ENCODE measurements at regions not wholly inside any gene's neighbourhood (a gene's known extent, or its start where the extent isn't known, plus 50 kb on each side); places are given as distances from the start of the nearest gene placed in this dataset.

DNA sequence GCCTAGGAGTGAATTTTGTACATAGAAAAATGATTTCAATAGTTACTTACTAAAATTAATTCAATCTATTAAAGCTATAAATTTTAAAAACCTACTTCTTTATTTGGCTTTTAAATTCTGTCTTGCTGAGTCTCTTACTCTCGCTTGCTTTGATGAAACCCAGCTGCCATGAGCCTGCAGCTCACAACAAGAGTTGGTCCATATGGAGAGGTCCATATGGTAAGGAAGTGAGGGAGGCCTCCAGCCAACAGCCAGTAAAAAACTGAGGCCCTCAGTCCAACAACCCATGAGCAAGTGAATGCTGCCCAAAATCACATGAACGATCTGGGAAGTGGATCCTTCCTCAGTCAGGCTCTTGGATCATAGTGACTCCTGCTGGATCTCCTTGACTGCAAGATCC is 89.9 kb upstream of the CXADR start:
- Histone ChIP-seq H3K4me3 (ENCODE audit: low read depth in 1 of 2, low read length in 2 of 2) (no peak overlapping the region), H3K36me3 (ENCODE audit: control insufficient read depth in 1 of 2, insufficient read depth in 2 of 2, low read length in 2 of 2) (no peaks in the 10 kb centered on the region), H3K9me3 (ENCODE audit: control insufficient read depth in 1 of 2, low read length in 2 of 2) (no peaks in the 10 kb centered on the region), H3K27ac (ENCODE audit: low read length) (no peak overlapping the region), H3K27me3 (ENCODE audit: low read depth, low read length) (no peaks in the 10 kb centered on the region), H3K4me1 (ENCODE audit: control insufficient read depth in 1 of 2, insufficient read depth in 2 of 2, low read length in 2 of 2) (no peaks in the 10 kb centered on the region)

DNA sequence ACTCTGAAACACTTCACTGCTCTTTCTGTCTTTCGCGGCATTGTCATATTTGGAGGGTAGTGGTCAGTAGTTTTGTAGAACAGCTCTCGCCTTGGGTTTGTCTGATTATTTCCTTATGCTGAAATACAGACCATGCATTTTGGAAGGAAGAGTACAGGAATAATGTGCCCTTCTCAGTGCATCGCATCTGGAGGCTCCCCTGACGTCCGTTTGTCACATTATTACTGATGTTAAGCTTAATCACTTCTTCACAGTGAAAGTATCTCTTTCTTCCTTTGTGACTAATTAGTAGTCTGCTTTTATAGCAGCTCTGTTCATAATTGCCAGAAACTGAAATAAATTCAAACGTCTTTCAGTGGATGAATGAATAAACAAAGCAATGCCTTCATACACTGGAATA is 85.7 kb upstream of the CXADR start:
- Histone ChIP-seq H3K9me3 (ENCODE audit: control insufficient read depth in 1 of 2, low read length in 2 of 2) (no peaks in the 10 kb centered on the region), H3K27ac (ENCODE audit: low read length) (no peak overlapping the region), H3K4me3 (ENCODE audit: low read depth in 1 of 2, low read length in 2 of 2) (no peak overlapping the region), H3K27me3 (ENCODE audit: low read depth, low read length) (no peaks in the 10 kb centered on the region), H3K4me1 (ENCODE audit: control insufficient read depth in 1 of 2, insufficient read depth in 2 of 2, low read length in 2 of 2) (no peaks in the 10 kb centered on the region), H3K36me3 (ENCODE audit: control insufficient read depth in 1 of 2, insufficient read depth in 2 of 2, low read length in 2 of 2) (no peaks in the 10 kb centered on the region)

DNA sequence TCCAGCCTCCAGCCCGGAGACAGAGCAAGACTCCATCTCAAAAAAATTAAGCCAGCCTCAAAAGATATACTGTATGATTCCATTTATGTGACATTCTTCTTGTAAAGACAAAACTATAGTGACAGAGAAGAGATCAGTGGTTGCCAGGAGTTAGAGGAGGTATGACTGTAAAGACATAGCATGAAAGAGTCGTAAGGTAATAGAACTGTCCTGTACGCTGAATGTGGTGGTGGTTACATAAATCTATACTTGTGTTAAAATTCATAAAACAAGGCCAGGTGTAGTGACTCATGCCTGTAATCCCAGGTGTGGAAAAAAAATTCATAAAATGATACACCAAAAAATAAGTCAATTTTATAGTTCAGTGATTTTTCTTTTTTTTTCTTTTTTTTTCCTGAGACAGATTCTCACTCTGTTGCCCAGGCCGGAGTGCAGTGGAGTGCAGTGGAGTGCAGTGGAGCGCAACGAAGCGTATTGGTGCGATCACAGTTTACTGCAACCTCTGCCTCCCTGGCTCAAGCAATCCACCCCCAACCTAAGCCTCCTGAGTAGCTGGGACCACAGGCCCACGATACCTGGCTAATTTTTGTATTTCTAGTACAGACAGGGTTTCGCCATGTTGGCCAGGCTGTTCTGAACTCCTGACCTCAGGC is 84.9 kb upstream of the CXADR start:
- Histone ChIP-seq H3K4me3 (ENCODE audit: low read depth in 1 of 2, low read length in 2 of 2) (no peak overlapping the region), H3K27ac (ENCODE audit: low read length) (no peak overlapping the region), H3K36me3 (ENCODE audit: control insufficient read depth in 1 of 2, insufficient read depth in 2 of 2, low read length in 2 of 2) (no peaks in the 10 kb centered on the region), H3K27me3 (ENCODE audit: low read depth, low read length) (no peaks in the 10 kb centered on the region), H3K4me1 (ENCODE audit: control insufficient read depth in 1 of 2, insufficient read depth in 2 of 2, low read length in 2 of 2) (no peaks in the 10 kb centered on the region), H3K9me3 (ENCODE audit: control insufficient read depth in 1 of 2, low read length in 2 of 2) (no peaks in the 10 kb centered on the region)

DNA sequence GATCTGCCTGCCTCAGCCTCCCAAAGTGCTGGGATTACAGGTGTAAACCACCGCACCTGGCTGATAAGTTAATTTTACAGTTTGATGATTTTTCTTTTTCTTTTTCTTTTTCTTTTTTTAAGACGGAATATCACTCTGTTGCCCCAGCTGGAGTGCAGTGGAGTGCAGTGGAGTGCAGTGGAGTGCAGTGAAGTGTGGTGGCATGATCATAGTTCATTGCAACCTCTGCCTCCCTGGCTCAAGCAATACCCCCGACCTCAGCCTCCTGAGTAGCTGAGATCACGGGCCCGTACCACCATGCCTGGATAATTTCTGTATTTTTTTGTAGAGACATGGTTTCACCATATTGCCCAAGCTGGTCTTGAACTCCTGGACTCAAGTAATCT is 84.4 kb upstream of the CXADR start:
- Histone ChIP-seq H3K27me3 (ENCODE audit: low read depth, low read length) (no peaks in the 10 kb centered on the region), H3K27ac (ENCODE audit: low read length) (no peak overlapping the region), H3K4me3 (ENCODE audit: low read depth in 1 of 2, low read length in 2 of 2) (no peak overlapping the region), H3K36me3 (ENCODE audit: control insufficient read depth in 1 of 2, insufficient read depth in 2 of 2, low read length in 2 of 2) (no peaks in the 10 kb centered on the region), H3K9me3 (ENCODE audit: control insufficient read depth in 1 of 2, low read length in 2 of 2) (no peaks in the 10 kb centered on the region), H3K4me1 (ENCODE audit: control insufficient read depth in 1 of 2, insufficient read depth in 2 of 2, low read length in 2 of 2) (no peaks in the 10 kb centered on the region)

DNA sequence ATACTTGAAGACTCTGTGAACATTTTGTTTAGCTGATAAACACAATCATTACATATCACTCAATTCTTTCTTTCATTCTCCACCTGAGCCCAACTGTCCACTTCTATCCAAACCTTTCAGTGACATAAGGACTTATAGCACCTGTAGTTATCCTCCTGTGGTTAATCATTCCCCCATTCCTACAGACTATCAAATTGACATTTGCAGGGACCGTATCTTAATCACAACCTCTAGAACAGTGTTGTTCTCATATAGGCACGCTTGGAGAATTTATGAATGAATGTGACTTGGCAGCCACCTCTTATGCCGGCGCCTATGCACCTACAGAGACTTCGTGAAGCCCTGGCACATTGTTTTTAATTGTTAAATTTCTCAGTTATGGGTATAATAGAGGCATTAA is 83.9 kb upstream of the CXADR start:
- Histone ChIP-seq H3K27ac (ENCODE audit: low read length) (no peak overlapping the region), H3K36me3 (ENCODE audit: control insufficient read depth in 1 of 2, insufficient read depth in 2 of 2, low read length in 2 of 2) (no peaks in the 10 kb centered on the region), H3K27me3 (ENCODE audit: low read depth, low read length) (no peaks in the 10 kb centered on the region), H3K4me1 (ENCODE audit: control insufficient read depth in 1 of 2, insufficient read depth in 2 of 2, low read length in 2 of 2) (no peaks in the 10 kb centered on the region), H3K4me3 (ENCODE audit: low read depth in 1 of 2, low read length in 2 of 2) (no peak overlapping the region), H3K9me3 (ENCODE audit: control insufficient read depth in 1 of 2, low read length in 2 of 2) (no peaks in the 10 kb centered on the region)

DNA sequence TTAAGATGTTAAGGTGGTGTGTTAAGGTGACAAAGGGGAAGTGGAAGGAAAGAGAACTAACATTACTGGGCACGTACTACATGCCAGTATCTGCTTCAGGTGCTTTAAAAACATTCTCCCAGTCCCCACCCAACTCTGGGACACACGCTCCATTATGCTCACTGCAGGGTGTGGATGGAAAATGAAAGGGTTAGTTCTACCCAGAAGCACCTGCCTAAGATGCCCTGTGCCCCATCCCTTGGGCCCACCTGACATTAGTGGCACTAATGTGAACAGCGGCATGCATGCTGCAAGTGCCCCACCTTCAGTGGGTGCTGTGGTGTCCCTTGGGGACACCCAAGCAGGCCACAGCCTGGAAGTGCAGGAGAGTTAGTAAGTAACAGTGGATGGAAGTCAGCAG is 82.9 kb upstream of the CXADR start:
- H3K4me1 ChIP-seq (ENCODE audit: control insufficient read depth in 1 of 2, insufficient read depth in 2 of 2, low read length in 2 of 2) = no peaks in the 10 kb centered on the region
- no peak overlapping the region for H3K4me3 ChIP-seq (ENCODE audit: low read depth in 1 of 2, low read length in 2 of 2)
- H3K9me3 ChIP-seq (ENCODE audit: control insufficient read depth in 1 of 2, low read length in 2 of 2) = no peaks in the 10 kb centered on the region
- no peak overlapping the region for H3K27ac ChIP-seq (ENCODE audit: low read length)
- no peaks in the 10 kb centered on the region for H3K36me3 ChIP-seq (ENCODE audit: control insufficient read depth in 1 of 2, insufficient read depth in 2 of 2, low read length in 2 of 2)
- H3K27me3 ChIP-seq (ENCODE audit: low read depth, low read length) = no peaks in the 10 kb centered on the region

DNA sequence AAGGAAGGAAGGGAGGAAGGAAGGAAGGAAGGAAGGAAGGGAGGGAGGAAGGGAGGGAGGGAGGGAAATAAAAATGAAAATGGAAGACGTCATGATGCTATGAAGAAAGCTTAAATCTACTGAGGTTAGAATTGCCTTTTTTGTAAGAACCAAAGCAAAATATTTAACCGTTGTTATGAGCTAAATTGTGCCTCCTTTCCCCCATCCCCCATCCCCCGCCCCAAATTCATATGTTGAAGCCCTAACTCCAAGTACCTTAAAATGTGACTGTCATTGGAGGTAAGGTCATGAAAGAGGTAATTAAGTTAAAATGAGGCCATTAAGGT is 80.1 kb upstream of the CXADR start:
- H3K9me3 ChIP-seq (ENCODE audit: control insufficient read depth in 1 of 2, low read length in 2 of 2) = no peaks in the 10 kb centered on the region
- H3K36me3 ChIP-seq (ENCODE audit: control insufficient read depth in 1 of 2, insufficient read depth in 2 of 2, low read length in 2 of 2) = no peaks in the 10 kb centered on the region

DNA sequence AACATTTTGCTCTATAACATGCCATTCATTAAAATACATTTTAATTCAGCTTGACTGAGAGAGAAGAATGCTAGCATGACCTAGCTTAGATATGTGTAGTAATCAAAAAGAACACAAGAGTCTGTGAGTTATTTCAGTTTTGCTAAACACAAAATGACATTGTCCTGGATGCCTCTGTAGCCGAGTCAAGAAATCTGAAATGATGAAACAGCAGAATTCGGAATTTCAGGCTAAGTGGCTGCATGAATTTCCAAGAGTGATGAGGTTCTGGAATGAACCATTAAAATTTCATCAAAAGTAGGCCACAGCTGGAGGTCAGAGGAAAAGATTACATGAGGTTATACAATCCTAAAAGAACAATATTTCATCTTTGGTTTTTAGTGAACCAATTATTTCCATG is 79.1 kb upstream of the CXADR start:
- H3K36me3 ChIP-seq (ENCODE audit: control insufficient read depth in 1 of 2, insufficient read depth in 2 of 2, low read length in 2 of 2) = no peaks in the 10 kb centered on the region
- H3K27ac ChIP-seq (ENCODE audit: low read length) = no peak overlapping the region
- H3K9me3 ChIP-seq (ENCODE audit: control insufficient read depth in 1 of 2, low read length in 2 of 2) = no peaks in the 10 kb centered on the region
- H3K27me3 ChIP-seq (ENCODE audit: low read depth, low read length) = no peaks in the 10 kb centered on the region
- no peak overlapping the region for H3K4me3 ChIP-seq (ENCODE audit: low read depth in 1 of 2, low read length in 2 of 2)
- no peaks in the 10 kb centered on the region for H3K4me1 ChIP-seq (ENCODE audit: control insufficient read depth in 1 of 2, insufficient read depth in 2 of 2, low read length in 2 of 2)

More for the DNA sequence above, 80.1 kb upstream of the CXADR start:
- Histone ChIP-seq H3K27ac (ENCODE audit: low read length) (no peak overlapping the region), H3K4me3 (ENCODE audit: low read depth in 1 of 2, low read length in 2 of 2) (no peak overlapping the region), H3K27me3 (ENCODE audit: low read depth, low read length) (no peaks in the 10 kb centered on the region), H3K4me1 (ENCODE audit: control insufficient read depth in 1 of 2, insufficient read depth in 2 of 2, low read length in 2 of 2) (no peaks in the 10 kb centered on the region)

DNA sequence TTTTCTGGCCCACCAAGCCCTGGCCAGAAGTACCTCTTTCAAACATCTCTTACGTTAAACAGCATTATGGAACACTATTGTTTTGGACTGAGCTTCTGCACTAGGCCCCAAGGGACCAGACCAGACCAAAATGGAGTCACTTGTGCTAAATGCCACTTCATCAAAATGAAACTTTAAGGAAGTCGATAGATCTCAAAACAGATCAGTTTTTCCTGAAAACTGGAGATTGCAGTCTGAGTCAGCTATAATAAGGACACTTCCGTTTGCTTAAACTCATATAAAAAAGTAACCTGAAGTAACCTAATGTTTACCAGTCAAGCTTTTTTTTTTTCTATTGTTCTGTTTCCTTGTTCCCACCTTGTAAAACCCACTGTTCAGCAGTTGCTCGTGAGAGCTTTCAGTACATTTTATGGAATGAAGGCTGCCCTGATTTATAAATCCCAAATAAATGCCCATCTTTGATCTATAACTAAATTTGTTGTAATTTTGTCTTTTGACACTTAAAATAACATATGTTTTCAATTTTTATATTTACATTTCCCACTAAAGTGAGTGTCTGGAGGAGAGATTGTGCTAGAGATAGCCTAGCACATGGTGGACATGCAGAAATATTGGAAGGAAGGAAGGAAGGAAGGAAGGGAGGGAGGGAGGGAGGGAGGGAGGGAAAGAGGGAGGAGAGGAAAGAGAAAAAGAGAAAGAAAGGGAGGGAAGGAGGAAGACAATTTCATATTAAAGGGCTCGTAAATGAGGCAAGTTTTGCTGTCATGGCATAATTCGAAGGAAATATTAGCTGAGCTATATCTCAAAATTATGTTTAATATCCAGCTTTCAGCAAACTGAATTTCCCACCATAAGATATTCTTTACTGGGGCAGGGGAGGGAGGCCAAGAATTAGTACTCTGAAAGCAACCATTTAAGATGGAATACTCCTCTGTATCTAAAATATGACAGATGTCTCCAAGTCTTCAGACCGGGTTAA is 77.0 kb upstream of the CXADR start:
- Histone ChIP-seq H3K36me3 (ENCODE audit: control insufficient read depth in 1 of 2, insufficient read depth in 2 of 2, low read length in 2 of 2) (no peaks in the 10 kb centered on the region), H3K9me3 (ENCODE audit: control insufficient read depth in 1 of 2, low read length in 2 of 2) (no peaks in the 10 kb centered on the region), H3K27me3 (ENCODE audit: low read depth, low read length) (no peaks in the 10 kb centered on the region), H3K4me3 (ENCODE audit: low read depth in 1 of 2, low read length in 2 of 2) (no peak overlapping the region), H3K27ac (ENCODE audit: low read length) (no peak overlapping the region), H3K4me1 (ENCODE audit: control insufficient read depth in 1 of 2, insufficient read depth in 2 of 2, low read length in 2 of 2) (no peaks in the 10 kb centered on the region)

DNA sequence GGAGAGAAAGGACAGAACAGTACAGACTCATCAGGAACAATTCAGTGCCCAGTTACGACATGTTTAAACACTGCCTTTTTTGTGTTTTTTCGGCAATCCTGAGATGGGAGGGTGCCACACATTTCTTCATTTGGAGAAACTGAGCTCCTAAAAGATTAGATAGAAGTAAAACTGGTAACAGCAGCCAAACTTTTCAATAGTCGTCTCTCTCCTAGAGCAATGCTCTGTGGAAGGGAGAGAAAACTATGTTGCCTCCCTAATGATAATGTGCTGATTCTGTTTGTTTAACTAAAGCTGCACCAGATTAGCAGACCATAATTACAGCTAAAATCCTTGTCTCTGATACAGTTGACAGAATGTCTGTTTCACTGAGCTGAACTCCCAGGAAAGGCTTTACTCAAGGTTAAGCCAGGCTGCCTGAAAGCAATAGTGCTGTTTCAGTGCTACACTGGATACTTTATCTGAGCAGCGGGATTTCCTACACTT is 76.2 kb upstream of the CXADR start:
- Histone ChIP-seq H3K9me3 (ENCODE audit: control insufficient read depth in 1 of 2, low read length in 2 of 2) (no peaks in the 10 kb centered on the region), H3K4me3 (ENCODE audit: low read depth in 1 of 2, low read length in 2 of 2) (no peak overlapping the region), H3K27ac (ENCODE audit: low read length) (no peak overlapping the region), H3K4me1 (ENCODE audit: control insufficient read depth in 1 of 2, insufficient read depth in 2 of 2, low read length in 2 of 2) (no peaks in the 10 kb centered on the region), H3K27me3 (ENCODE audit: low read depth, low read length) (no peaks in the 10 kb centered on the region), H3K36me3 (ENCODE audit: control insufficient read depth in 1 of 2, insufficient read depth in 2 of 2, low read length in 2 of 2) (no peaks in the 10 kb centered on the region)

DNA sequence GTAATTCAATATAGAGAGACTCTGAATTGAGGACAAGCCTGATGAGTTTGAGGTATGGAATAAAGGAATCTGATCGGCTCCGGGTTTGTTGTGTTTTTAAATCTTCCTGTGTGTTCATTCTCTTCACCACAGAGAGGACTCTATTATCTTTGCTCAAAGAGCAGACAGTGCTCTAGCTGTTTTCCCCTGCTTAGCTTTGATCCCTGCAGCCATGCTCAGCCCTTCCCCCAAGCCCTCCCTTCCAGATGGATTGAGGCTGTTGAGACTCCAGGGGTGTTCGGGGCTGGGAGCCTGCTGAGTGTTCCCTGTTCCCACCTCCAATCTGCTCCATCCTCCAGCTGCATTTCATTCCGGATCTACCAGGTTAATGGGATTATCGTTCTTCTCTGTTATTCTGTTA is 74.2 kb upstream of the CXADR start:
- Histone ChIP-seq H3K36me3 (ENCODE audit: control insufficient read depth in 1 of 2, insufficient read depth in 2 of 2, low read length in 2 of 2) (no peaks in the 10 kb centered on the region), H3K4me1 (ENCODE audit: control insufficient read depth in 1 of 2, insufficient read depth in 2 of 2, low read length in 2 of 2) (no peaks in the 10 kb centered on the region), H3K4me3 (ENCODE audit: low read depth in 1 of 2, low read length in 2 of 2) (no peak overlapping the region), H3K27ac (ENCODE audit: low read length) (no peak overlapping the region), H3K9me3 (ENCODE audit: control insufficient read depth in 1 of 2, low read length in 2 of 2) (no peaks in the 10 kb centered on the region), H3K27me3 (ENCODE audit: low read depth, low read length) (no peaks in the 10 kb centered on the region)

Measured in muscle layer of duodenum (tissue), 2 donors.